ENCODE measurements at regions not wholly inside any gene's neighbourhood (a gene's known extent, or its start where the extent isn't known, plus 50 kb on each side); places are given as distances from the start of the nearest gene placed in this dataset.

GRCh38 chr22:48974443-48975315, 853.0 kb downstream of the BRD1 start:
- Histone ChIP-seq H3K9me3 (ENCODE audit: control insufficient read depth, insufficient read depth, low read length) (no peaks in the 10 kb centered on the region), H3K4me1 (ENCODE audit: control insufficient read depth, insufficient read depth, low read length) (no peaks in the 10 kb centered on the region), H3K4me3 (ENCODE audit: low read length) (no peak overlapping the region), H3K36me3 (ENCODE audit: control insufficient read depth, insufficient read depth, low read length) (no peaks in the 10 kb centered on the region), H3K27ac (ENCODE audit: low read length) (no peak overlapping the region), H3K27me3 (ENCODE audit: control insufficient read depth, insufficient read depth, low read length) (no peaks in the 10 kb centered on the region)
- ATAC-seq (no peak), DNase-seq (no peak)
- no peaks in the 10 kb centered on the region for H3K9me3 Mint-ChIP-seq
- no peaks in the 10 kb centered on the region for H3K36me3 Mint-ChIP-seq
- no peak overlapping the region for H3K27ac Mint-ChIP-seq
- intact Hi-C loops (cut with micrococcal nuclease): no loop called here
- peaks cover 12 to 16% of the 10 kb centered on the region in 2 donors for H3K27me3 Mint-ChIP-seq (ENCODE audit: low read depth in 2 of 2)
- H3K4me3 Mint-ChIP-seq: no peak overlapping the region
- TF ChIP-seq CTCF (IDR thresholded peaks at IDR 0.05): no peak
- no peaks in the 10 kb centered on the region for H3K4me1 Mint-ChIP-seq
- WGBS (ENCODE audit: insufficient coverage): 83% methylated on average over 13 of the region's 13 CpGs

GRCh38 chr22:48973694-48974041, 854.0 kb downstream of the BRD1 start:
- TF ChIP-seq CTCF (IDR thresholded peaks at IDR 0.05): no peak
- Histone ChIP-seq H3K27ac (ENCODE audit: low read length) (no peak overlapping the region), H3K27me3 (ENCODE audit: control insufficient read depth, insufficient read depth, low read length) (no peaks in the 10 kb centered on the region), H3K36me3 (ENCODE audit: control insufficient read depth, insufficient read depth, low read length) (no peaks in the 10 kb centered on the region), H3K4me3 (ENCODE audit: low read length) (no peak overlapping the region), H3K9me3 (ENCODE audit: control insufficient read depth, insufficient read depth, low read length) (no peaks in the 10 kb centered on the region), H3K4me1 (ENCODE audit: control insufficient read depth, insufficient read depth, low read length) (no peaks in the 10 kb centered on the region)
- Mint-ChIP-seq H3K27ac (no peak overlapping the region), H3K4me1 (no peaks in the 10 kb centered on the region), H3K4me3 (no peak overlapping the region), H3K27me3 (ENCODE audit: low read depth in 2 of 2) (peaks cover 10 to 16% of the 10 kb centered on the region in 2 donors), H3K36me3 (no peaks in the 10 kb centered on the region), H3K9me3 (no peaks in the 10 kb centered on the region)
- DNase-seq (no peak), ATAC-seq (no peak)
- intact Hi-C loops (cut with micrococcal nuclease): no loop called here
- WGBS (ENCODE audit: insufficient coverage): 74% methylated on average over 8 of the region's 8 CpGs

- Mint-ChIP-seq H3K36me3 (no peaks in the 10 kb centered on the region), H3K4me3 (no peak overlapping the region), H3K27me3 (ENCODE audit: low read depth in 2 of 2) (peaks cover 9 to 16% of the 10 kb centered on the region in 2 donors), H3K27ac (no peak overlapping the region), H3K9me3 (no peaks in the 10 kb centered on the region), H3K4me1 (no peaks in the 10 kb centered on the region)
- DNase-seq (no peak), ATAC-seq (no peak)
- Histone ChIP-seq H3K27me3 (ENCODE audit: control insufficient read depth, insufficient read depth, low read length) (no peaks in the 10 kb centered on the region), H3K27ac (ENCODE audit: low read length) (no peak overlapping the region), H3K9me3 (ENCODE audit: control insufficient read depth, insufficient read depth, low read length) (no peaks in the 10 kb centered on the region), H3K36me3 (ENCODE audit: control insufficient read depth, insufficient read depth, low read length) (no peaks in the 10 kb centered on the region), H3K4me3 (ENCODE audit: low read length) (no peak overlapping the region), H3K4me1 (ENCODE audit: control insufficient read depth, insufficient read depth, low read length) (no peaks in the 10 kb centered on the region)
- intact Hi-C loops (cut with micrococcal nuclease): no loop called here
- no peak for TF ChIP-seq CTCF (IDR thresholded peaks at IDR 0.05)
- 80% methylated on average over 12 of the region's 12 CpGs for WGBS (ENCODE audit: insufficient coverage)
Observed at GRCh38 chr22:48972979-48973693, 854.5 kb downstream of the BRD1 start.
